Neural progenitor cell (in vitro differentiated cells): ENCODE measurements at regions not wholly inside any gene's neighbourhood (a gene's known extent, or its start where the extent isn't known, plus 50 kb on each side); places are given as distances from the start of the nearest gene placed in this dataset.

Source experiments
- DNase-seq: peaks from one replicate; pipeline ENCODE4 v3.0.0-alpha.2; 2016; ENCODE audit warnings: low spot score
- H2AFZ ChIP-seq: fragments of 200-600 bp; sonication (generic); replicated peaks from 2 replicates; pipeline ENCODE4 v1.6.1; 2016; ENCODE audit warnings: antibody characterized with exemption
- H3F3A ChIP-seq: fragments of 200-600 bp; sonication (generic); 2 replicates; pipeline ENCODE4 v1.6.1; 2016; ENCODE audit warnings: antibody characterized with exemption, low read depth
- H3K27ac ChIP-seq: fragments of 200-600 bp; sonication (generic); 2 replicates; pipeline ENCODE4 v1.5.1; 2016; ENCODE audit warnings: mild to moderate bottlenecking
- H3K27me3 ChIP-seq: fragments of 200-600 bp; sonication (generic); 2 replicates; pipeline ENCODE4 v1.6.1; 2016; ENCODE audit warnings: mild to moderate bottlenecking, moderate library complexity
- H3K36me3 ChIP-seq: fragments of 200-600 bp; sonication (generic); 2 replicates; pipeline ENCODE4 v1.5.1; 2016
- H3K4me1 ChIP-seq: fragments of 200-600 bp; sonication (generic); 2 replicates; pipeline ENCODE4 v1.6.1; 2016; ENCODE audit warnings: mixed run types
- H3K4me2 ChIP-seq: fragments of 200-600 bp; sonication (generic); 2 replicates; pipeline ENCODE4 v1.6.1; 2016
- H3K4me3 ChIP-seq: fragments of 200-600 bp; sonication (generic); 2 replicates; pipeline ENCODE4 v1.5.1; 2016
- H3K79me2 ChIP-seq: fragments of 200-600 bp; sonication (generic); 2 replicates; pipeline ENCODE4 v1.6.1; 2016; ENCODE audit warnings: low read depth
- H3K9ac ChIP-seq: fragments of 200-600 bp; sonication (generic); 2 replicates; pipeline ENCODE4 v1.6.1; 2016
- H3K9me3 ChIP-seq: fragments of 200-600 bp; sonication (generic); 2 replicates; pipeline ENCODE4 v1.5.1; 2016; ENCODE audit warnings: low read depth
- H4K20me1 ChIP-seq: fragments of 200-600 bp; sonication (generic); 2 replicates; pipeline ENCODE4 v1.6.1; 2016; ENCODE audit warnings: low read depth
- H3K27ac Mint-ChIP-seq: 3 replicates; pipeline ENCODE4 v1.8.0; 2021; ENCODE audit warnings: mixed read lengths
- H3K27me3 Mint-ChIP-seq: 2 replicates; pipeline ENCODE4 v1.8.0; 2022; ENCODE audit warnings: low read depth, mild to moderate bottlenecking, inconsistent platforms, moderate library complexity, mixed read lengths; ENCODE audit not compliant: insufficient read depth
- H3K36me3 Mint-ChIP-seq: 3 replicates; pipeline ENCODE4 v1.8.0; 2021; ENCODE audit warnings: mixed read lengths
- H3K4me1 Mint-ChIP-seq: 3 replicates; pipeline ENCODE4 v1.8.0; 2021; ENCODE audit warnings: mixed read lengths
- H3K4me3 Mint-ChIP-seq: 3 replicates; pipeline ENCODE4 v1.8.0; 2021; ENCODE audit warnings: mild to moderate bottlenecking, moderate library complexity, mixed read lengths
- H3K9me3 Mint-ChIP-seq: 3 replicates; pipeline ENCODE4 v1.8.0; 2020; ENCODE audit warnings: mixed read lengths
- EZH2 ChIP-seq: fragments of 200-600 bp; sonication (generic); IDR thresholded peaks from 2 replicates; pipeline ENCODE4 v1.6.1; 2017; ENCODE audit warnings: antibody characterized with exemption, mild to moderate bottlenecking, moderate library complexity
- EZH2phosphoT487 ChIP-seq: fragments of 200-600 bp; sonication (generic); IDR thresholded peaks from 2 replicates; pipeline ENCODE4 v1.6.1; 2017; ENCODE audit warnings: antibody characterized with exemption
- TF ChIP-seq, protein P1 (sequence below): fragments of 200-600 bp; sonication (generic); IDR thresholded peaks from 2 replicates; pipeline ENCODE4 v1.5.1; 2017; ENCODE audit warnings: antibody characterized with exemption, mild to moderate bottlenecking

DNA sequence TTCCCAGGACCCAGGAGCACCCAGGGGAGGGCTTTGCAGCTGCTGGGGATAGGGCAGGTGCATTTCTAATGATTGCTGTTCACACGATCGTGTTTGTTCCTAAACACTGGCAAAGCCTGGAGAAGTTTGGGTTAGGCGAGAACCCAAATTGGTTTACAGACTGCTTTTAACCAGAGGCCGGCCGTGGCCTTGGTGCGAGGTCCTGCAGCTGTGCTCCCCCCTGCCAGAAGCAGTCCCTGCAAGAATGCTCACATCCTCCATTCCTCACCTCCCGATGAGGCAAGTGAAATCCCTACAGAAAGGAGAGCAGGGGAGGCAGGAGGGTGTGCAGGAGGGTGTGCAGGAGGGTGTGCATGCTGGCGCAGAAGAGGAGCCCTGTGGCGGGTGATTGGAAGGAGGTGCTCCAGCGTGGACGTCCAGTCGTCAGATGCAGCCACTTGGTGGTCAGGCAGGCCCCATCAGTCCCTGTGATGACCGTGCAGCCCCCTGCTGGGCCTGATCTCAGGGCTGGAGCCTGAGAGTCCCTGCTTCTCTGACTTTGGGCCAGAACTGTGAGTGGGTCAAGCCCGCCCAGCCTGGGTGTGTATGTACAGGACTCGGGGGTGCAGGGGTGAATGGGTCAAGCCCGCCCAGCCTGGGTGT, 55.7 kb upstream of the FRMD1 start:
- no peaks in the 10 kb centered on the region for H3K9me3 ChIP-seq
- Mint-ChIP-seq H3K4me1 (peaks cover 30% of the 10 kb centered on the region), H3K27ac (peak overlapping the region; percentile 72), H3K9me3 (no peaks in the 10 kb centered on the region), H3K27me3 (peaks cover 6% of the 10 kb centered on the region), H3K36me3 (no peaks in the 10 kb centered on the region), H3K4me3 (no peak overlapping the region)
- DNase-seq = no peak
- H3K4me1 ChIP-seq = peaks cover 22% of the 10 kb centered on the region
- H3K36me3 ChIP-seq = no peaks in the 10 kb centered on the region
- peaks cover 13% of the 10 kb centered on the region for H3K27me3 ChIP-seq
- no peak overlapping the region for H3K4me3 ChIP-seq
- TF ChIP-seq, protein P1, sequence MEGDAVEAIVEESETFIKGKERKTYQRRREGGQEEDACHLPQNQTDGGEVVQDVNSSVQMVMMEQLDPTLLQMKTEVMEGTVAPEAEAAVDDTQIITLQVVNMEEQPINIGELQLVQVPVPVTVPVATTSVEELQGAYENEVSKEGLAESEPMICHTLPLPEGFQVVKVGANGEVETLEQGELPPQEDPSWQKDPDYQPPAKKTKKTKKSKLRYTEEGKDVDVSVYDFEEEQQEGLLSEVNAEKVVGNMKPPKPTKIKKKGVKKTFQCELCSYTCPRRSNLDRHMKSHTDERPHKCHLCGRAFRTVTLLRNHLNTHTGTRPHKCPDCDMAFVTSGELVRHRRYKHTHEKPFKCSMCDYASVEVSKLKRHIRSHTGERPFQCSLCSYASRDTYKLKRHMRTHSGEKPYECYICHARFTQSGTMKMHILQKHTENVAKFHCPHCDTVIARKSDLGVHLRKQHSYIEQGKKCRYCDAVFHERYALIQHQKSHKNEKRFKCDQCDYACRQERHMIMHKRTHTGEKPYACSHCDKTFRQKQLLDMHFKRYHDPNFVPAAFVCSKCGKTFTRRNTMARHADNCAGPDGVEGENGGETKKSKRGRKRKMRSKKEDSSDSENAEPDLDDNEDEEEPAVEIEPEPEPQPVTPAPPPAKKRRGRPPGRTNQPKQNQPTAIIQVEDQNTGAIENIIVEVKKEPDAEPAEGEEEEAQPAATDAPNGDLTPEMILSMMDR = no peak
- TF ChIP-seq EZH2phosphoT487 (no peak), EZH2 (no peak)
- H3K27ac ChIP-seq = no peak overlapping the region
- H2AFZ ChIP-seq = no peak overlapping the region
- H4K20me1 ChIP-seq = no peaks in the 10 kb centered on the region
- H3K79me2 ChIP-seq = no peaks in the 10 kb centered on the region
- H3K4me2 ChIP-seq = no peak overlapping the region
- H3K9ac ChIP-seq = no peak overlapping the region
- peaks cover 16% of the 10 kb centered on the region for H3F3A ChIP-seq

DNA sequence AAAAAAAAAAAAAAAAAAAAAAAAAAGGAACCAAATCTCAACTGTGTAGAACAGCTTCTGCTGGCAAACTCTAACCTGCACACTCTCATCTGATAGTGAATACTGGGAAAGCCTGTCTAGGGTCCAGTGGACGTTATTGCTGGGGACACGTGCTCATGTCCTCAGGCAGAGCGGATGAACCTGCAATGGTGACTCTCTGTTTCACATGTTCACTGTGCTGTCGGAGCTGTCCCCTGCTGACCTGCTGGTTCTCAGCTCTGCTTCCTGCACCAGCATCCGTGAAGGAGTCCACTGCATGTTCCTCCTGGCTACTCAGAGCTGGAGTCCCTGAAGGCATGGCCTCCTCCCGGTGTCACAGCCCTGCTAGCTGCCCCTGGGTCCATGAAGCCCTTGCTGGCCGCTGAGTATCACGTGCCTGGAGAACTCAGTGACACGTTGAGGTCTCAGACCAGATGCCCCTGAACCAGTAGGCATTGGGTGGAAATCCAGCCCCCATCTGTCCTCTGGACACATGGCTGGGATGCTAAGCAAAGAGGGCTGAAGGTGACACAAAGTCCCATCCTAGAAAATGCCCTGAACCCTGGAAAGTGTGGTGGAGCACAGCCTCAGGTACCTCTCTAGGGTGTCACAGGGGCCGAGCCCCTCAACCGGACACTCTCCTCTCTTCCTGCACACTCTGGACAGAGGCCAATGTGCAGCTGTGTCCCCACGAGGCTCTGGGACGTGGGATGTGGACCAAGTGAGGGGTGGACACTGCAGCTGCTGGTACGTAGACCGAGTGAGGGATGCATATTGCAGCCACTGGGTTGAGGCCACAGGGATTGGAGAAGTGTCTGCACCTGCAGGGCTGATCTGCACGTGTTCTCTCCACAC, 54.9 kb upstream of the FRMD1 start:
- no peaks in the 10 kb centered on the region for H3K79me2 ChIP-seq
- DNase-seq = no peak
- peaks cover 16% of the 10 kb centered on the region for H3F3A ChIP-seq
- Mint-ChIP-seq H3K4me3 (no peak overlapping the region), H3K27ac (no peak overlapping the region), H3K9me3 (no peaks in the 10 kb centered on the region), H3K36me3 (no peaks in the 10 kb centered on the region), H3K4me1 (peaks cover 30% of the 10 kb centered on the region), H3K27me3 (peaks cover 6% of the 10 kb centered on the region)
- TF ChIP-seq, protein P1 = no peak
- no peak for TF ChIP-seq EZH2phosphoT487
- no peak for TF ChIP-seq EZH2
- peaks cover 13% of the 10 kb centered on the region for H3K27me3 ChIP-seq
- H3K9me3 ChIP-seq = no peaks in the 10 kb centered on the region
- H3K36me3 ChIP-seq = no peaks in the 10 kb centered on the region
- H2AFZ ChIP-seq = no peak overlapping the region
- H4K20me1 ChIP-seq = no peaks in the 10 kb centered on the region
- H3K4me3 ChIP-seq = no peak overlapping the region
- no peak overlapping the region for H3K9ac ChIP-seq
- H3K4me2 ChIP-seq = no peak overlapping the region
- H3K27ac ChIP-seq = no peak overlapping the region
- H3K4me1 ChIP-seq = peaks cover 22% of the 10 kb centered on the region

DNA sequence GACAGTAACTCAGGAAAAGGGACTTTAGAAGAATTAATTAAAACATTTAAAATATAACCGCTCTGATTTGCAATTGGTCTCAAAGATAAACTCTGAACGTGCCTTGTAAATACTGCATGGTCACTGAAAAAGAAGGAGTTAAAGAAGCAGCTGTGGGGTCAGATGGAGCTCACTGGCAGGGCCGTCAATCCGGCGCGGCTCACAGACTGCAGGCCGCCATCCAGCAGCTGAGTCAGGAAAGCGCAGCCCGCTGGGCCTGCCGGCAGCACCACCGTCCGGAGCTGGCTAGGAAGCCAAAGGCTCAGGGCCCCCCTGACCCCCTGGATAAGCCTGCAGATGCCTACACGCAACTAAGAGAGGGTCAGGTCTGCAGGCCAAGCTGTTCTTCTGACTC, 54.2 kb upstream of the FRMD1 start:
- Histone ChIP-seq H3K4me3 (no peak overlapping the region), H2AFZ (peak overlapping the region; percentile 76), H3K9me3 (no peaks in the 10 kb centered on the region), H3K27me3 (peaks cover 13% of the 10 kb centered on the region), H3K27ac (no peak overlapping the region), H3K36me3 (no peaks in the 10 kb centered on the region), H3K79me2 (no peaks in the 10 kb centered on the region), H4K20me1 (no peaks in the 10 kb centered on the region), H3K4me2 (peak overlapping the region; percentile 60), H3F3A (peaks cover 16% of the 10 kb centered on the region), H3K9ac (no peak overlapping the region), H3K4me1 (peaks cover 22% of the 10 kb centered on the region)
- Mint-ChIP-seq H3K36me3 (no peaks in the 10 kb centered on the region), H3K4me3 (no peak overlapping the region), H3K27me3 (peaks cover 5% of the 10 kb centered on the region), H3K4me1 (peaks cover 30% of the 10 kb centered on the region), H3K9me3 (no peaks in the 10 kb centered on the region), H3K27ac (no peak overlapping the region)
- TF ChIP-seq EZH2phosphoT487 (no peak), EZH2 (no peak)
- TF ChIP-seq, protein P1 = no peak
- peak; percentile 56 for DNase-seq
